Colonic mucosa (tissue), 4 donors: ENCODE measurements at regions not wholly inside any gene's neighbourhood (a gene's known extent, or its start where the extent isn't known, plus 50 kb on each side); places are given as distances from the start of the nearest gene placed in this dataset.

Experiments used
- DNase-seq: peaks from one replicate; pipeline ENCODE4 v3.0.0-alpha.2; 2020
- H3K27ac ChIP-seq: fragments of 200-600 bp; one replicate; pipeline ENCODE4 v1.8.0; 2021
- H3K27me3 ChIP-seq: fragments of 200-600 bp; one replicate; pipeline ENCODE4 v1.8.0; 2021
- H3K36me3 ChIP-seq: fragments of 200-600 bp; one replicate; pipeline ENCODE4 v1.8.0; 2021
- H3K4me1 ChIP-seq: fragments of 200-600 bp; one replicate; pipeline ENCODE4 v1.8.0; 2021; ENCODE audit warnings: mild to moderate bottlenecking
- H3K4me3 ChIP-seq: fragments of 200-600 bp; one replicate; pipeline ENCODE4 v1.8.0; 2021
- H3K9ac ChIP-seq, 2 donors: one replicate each; pipeline ENCODE4 v1.7.0; 2013; ENCODE audit warnings: control low read depth in 2 of 2, low read depth in 2 of 2, low read length in 2 of 2
- H3K9me3 ChIP-seq: fragments of 200-600 bp; one replicate; pipeline ENCODE4 v1.8.0; 2021
- CTCF ChIP-seq: fragments of 200-600 bp; IDR thresholded peaks from one replicate; pipeline ENCODE4 v1.8.0; 2022; ENCODE audit warnings: antibody characterized with exemption, mild to moderate bottlenecking
- intact Hi-C: fragments of 100-400 bp; cut with DNase I; formaldehyde crosslinking; loops from one replicate; pipeline ENCODE4 v1.14.1; 2022
- donor health status: healthy.
- donor health status: DM: no; HTN: no; CAD: no.
- donor health status: DM: no; HTN: no; CAD: no.

GRCh38 chr2:163467251-163467630, 268.6 kb downstream of the FIGN start:
- no peak overlapping the region for H3K27ac ChIP-seq
- no peak for DNase-seq
- TF ChIP-seq CTCF = no peak

GRCh38 chr2:163466331-163467250, 269.2 kb downstream of the FIGN start:
- TF ChIP-seq CTCF = no peak
- DNase-seq = no peak
- Histone ChIP-seq H3K27me3 (no peaks in the 10 kb centered on the region), H3K4me1 (no peaks in the 10 kb centered on the region), H3K9me3 (no peaks in the 10 kb centered on the region), H3K36me3 (no peaks in the 10 kb centered on the region), H3K4me3 (no peak overlapping the region), H3K27ac (no peak overlapping the region), H3K9ac (no peak overlapping the region)
- intact Hi-C loops = no loop called here

More at GRCh38 chr2:163467251-163467630, 268.6 kb downstream of the FIGN start:
- Histone ChIP-seq H3K36me3 (no peaks in the 10 kb centered on the region), H3K27me3 (no peaks in the 10 kb centered on the region), H3K9me3 (no peaks in the 10 kb centered on the region), H3K4me1 (no peaks in the 10 kb centered on the region), H3K9ac (no peak overlapping the region), H3K4me3 (no peak overlapping the region)
- intact Hi-C loops = no loop called here

- no peak for DNase-seq
- Histone ChIP-seq H3K9ac (no peak overlapping the region), H3K4me1 (no peaks in the 10 kb centered on the region), H3K27me3 (no peaks in the 10 kb centered on the region), H3K27ac (no peak overlapping the region), H3K36me3 (no peaks in the 10 kb centered on the region), H3K9me3 (no peaks in the 10 kb centered on the region), H3K4me3 (no peak overlapping the region)
- intact Hi-C loops = no loop called here
- no peak for TF ChIP-seq CTCF
These were observed 270.4 kb downstream of the FIGN start for GRCh38 chr2:163465440-163465839.

GRCh38 chr2:163463411-163463810, 272.4 kb downstream of the FIGN start:
- Histone ChIP-seq H3K9me3 (no peaks in the 10 kb centered on the region), H3K4me1 (no peaks in the 10 kb centered on the region), H3K27ac (no peak overlapping the region), H3K27me3 (no peaks in the 10 kb centered on the region), H3K9ac (no peak overlapping the region), H3K36me3 (no peaks in the 10 kb centered on the region), H3K4me3 (no peak overlapping the region)
- intact Hi-C loops = no loop called here
- DNase-seq = no peak
- no peak for TF ChIP-seq CTCF

GRCh38 chr2:163462993-163463392, 272.8 kb downstream of the FIGN start:
- Histone ChIP-seq H3K9ac (no peak overlapping the region), H3K4me3 (no peak overlapping the region), H3K4me1 (no peaks in the 10 kb centered on the region), H3K9me3 (no peaks in the 10 kb centered on the region), H3K27ac (no peak overlapping the region), H3K36me3 (no peaks in the 10 kb centered on the region), H3K27me3 (no peaks in the 10 kb centered on the region)
- no peak for DNase-seq
- intact Hi-C loops = no loop called here
- TF ChIP-seq CTCF = no peak
